Stimulated activated CD8-positive, alpha-beta memory T cell treated with anti-CD3 and anti-CD28 coated beads, Interleukin-7, amount 100 ng/mL, for 24 hours (primary cell): ENCODE measurements at regions not wholly inside any gene's neighbourhood (a gene's known extent, or its start where the extent isn't known, plus 50 kb on each side); places are given as distances from the start of the nearest gene placed in this dataset.
"Not testable (repeated sequence)": the region's sequence is repeated elsewhere in the genome, so short reads cannot be mapped to it uniquely, and the experiment has no call there.

Source experiments
- DNase-seq: peaks from one replicate; pipeline ENCODE4 v3.0.0-alpha.2; 2020; ENCODE audit warnings: low read depth

DNA sequence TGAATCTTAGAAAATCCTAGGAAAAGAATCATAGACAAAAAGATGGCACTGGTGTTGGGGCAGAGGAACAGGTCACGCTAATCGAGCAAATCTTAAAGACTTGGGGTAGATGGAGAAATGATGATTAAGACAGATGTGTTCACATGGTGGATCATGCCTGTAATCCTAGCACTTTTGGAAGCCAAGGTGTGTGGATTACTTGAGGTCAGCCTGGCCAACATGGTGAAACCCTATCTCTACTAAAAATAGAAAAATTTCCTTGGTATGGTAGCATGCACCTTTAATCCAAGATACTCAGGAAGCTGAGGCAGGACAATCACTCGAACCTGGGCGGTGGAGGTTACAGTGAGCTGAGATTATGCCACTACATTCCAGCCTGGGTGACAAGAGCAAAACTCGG lies 145.7 kb upstream of the HSFY2 start:
- DNase-seq, result no peak

DNA sequence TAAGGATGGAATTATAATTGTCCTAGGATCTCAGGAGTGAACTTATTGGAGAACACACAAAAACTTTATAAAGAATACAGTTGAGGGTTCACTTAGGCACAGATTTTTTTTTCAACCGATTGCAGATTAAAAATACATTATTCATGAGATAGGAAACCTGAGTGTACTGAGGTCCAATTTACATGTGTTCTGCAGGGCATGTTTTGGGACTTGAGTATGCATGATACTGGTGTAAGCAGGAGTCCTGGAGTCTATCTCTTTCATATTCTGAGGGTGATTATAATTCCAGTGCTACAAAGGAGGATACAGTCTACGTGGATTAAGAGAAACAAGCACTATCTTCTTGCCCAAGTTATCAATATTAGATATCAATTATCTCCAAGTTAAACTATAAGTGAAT lies 139.3 kb upstream of the HSFY2 start:
- no peak for DNase-seq

DNA sequence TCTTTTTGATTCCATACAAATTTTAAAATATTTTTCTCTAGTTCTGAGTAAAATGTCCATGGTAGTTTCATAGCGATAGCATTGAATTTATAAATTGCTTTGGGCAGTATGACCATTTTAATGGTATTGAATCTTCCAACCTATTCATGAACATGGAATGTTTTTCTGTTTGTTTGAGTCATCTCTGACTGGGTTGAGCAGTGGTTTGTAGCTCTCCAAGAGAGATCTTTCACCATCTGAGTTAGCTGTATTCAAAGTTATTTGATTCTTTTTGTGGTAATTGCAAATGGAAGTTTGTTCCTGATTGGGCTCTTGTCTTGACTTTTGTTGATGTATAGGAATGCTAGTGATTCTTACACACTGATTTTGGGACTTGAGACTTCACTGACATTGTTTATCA lies 136.3 kb upstream of the HSFY2 start:
- no peak for DNase-seq

DNA sequence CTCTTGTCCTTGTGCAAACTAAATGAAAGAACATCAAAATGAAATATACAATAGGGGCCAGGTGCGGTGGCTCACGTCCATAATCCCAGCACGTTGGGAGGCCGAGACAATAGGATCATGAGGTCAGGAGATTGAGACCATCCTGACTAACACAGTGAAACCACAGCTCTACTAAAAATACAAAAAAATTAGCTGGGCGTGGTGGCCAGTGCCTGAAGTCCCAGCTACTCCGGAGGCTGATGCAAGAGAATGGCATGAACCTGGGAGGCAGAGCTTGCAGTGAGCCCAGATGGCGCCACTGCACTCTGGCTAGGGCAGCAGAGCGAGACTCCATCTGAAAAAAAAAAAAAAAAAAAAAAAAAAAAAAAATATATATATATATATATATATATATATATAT lies 132.7 kb upstream of the HSFY2 start:
- DNase-seq, result not testable (repeated sequence)

DNA sequence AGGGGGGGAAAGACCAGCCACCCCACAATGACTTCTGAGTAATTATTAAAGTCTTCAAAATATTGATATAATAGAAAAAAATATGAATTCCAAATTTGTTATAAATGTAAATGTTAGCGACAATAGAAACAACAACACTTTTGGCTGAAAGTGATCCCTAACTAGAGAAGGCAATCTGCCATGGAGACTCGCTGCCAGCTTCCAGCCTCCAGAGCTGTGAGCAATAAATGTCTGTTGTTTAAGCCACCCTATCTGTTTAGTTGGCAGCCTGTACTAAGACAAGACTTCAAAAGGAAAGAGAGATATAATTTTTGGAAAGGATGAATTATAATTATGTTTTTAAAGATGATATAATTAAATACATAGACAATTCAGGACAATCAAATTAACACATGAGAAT lies 130.8 kb upstream of the HSFY2 start:
- DNase-seq, result no peak

DNA sequence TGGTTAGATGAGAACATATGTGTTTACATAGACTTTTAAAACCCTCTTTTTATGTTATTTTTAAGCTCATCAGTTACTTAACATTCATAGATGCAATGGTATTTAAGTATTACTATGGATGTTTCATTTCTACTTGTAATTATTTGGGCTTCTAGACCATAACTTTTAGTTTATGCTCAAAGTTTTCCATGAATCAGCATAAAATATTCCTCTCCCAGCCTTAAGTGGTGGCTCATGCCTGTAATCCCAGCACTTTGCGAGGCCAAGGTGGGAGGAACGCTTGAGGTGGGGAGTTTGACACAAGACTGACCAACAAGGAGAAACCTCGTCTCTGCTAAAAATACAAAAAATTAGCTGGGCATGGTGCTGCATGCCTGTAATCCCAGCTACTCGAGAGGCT lies 118.5 kb upstream of the HSFY2 start:
- no peak for DNase-seq

DNA sequence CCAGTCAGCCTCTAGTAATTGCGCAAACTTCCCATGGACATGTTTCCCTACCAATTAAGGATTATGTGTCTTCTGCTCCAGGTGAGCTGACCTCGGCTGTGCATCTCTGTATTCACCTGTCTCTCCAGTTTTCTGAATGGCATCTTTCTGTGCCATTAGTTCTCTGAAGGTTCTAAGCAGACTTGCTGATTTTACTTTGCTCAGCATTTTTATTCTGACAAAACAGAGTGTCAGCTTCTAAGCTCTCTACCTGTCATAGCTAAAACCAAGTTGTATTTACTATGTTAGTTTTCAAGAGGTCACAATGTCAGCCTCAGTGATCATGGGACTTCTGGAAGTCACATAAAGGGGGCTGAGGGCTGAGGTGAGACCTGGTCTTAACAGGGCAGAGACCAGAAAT lies 116.0 kb upstream of the HSFY2 start:
- no peak for DNase-seq

DNA sequence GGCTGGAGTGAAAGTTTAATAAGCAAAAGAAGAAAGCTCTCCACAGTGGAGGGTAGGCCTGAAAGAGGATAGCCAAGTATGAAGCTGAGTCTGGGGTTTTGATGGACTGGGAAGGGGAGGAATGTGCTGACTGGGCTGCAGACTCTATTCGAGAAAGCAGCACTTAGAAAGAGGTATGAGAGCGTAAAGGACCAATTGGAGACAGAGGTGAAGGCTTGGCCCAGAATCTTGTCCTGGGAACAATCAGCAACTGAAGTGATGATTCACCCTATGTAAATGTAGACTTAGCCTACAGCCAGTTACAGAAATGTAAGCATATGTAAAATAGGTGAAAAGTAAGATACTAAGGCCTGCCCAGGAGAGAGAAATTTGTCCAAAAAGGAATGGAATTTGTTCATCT lies 111.2 kb upstream of the HSFY2 start:
- DNase-seq, result no peak

DNA sequence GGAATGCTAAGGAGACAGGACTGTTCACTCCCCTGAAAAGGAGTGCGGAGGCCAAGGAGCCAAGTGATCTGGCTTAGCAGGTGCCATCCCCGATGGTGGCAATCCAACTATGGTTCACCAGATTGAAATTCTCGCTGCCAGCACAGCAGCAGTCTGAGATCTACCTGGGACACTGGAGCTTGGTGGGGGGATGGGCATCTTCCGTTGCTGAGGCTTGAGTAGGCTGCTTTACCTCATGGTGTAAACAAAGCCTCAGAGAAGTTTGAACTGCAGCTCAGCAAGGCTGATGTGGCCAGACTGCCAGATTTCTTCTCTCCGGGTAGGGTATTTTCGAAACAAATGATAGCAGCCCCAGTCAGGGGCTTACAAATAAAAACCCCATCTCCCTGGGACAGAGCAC lies 95.6 kb upstream of the HSFY2 start:
- not testable (repeated sequence) for DNase-seq

DNA sequence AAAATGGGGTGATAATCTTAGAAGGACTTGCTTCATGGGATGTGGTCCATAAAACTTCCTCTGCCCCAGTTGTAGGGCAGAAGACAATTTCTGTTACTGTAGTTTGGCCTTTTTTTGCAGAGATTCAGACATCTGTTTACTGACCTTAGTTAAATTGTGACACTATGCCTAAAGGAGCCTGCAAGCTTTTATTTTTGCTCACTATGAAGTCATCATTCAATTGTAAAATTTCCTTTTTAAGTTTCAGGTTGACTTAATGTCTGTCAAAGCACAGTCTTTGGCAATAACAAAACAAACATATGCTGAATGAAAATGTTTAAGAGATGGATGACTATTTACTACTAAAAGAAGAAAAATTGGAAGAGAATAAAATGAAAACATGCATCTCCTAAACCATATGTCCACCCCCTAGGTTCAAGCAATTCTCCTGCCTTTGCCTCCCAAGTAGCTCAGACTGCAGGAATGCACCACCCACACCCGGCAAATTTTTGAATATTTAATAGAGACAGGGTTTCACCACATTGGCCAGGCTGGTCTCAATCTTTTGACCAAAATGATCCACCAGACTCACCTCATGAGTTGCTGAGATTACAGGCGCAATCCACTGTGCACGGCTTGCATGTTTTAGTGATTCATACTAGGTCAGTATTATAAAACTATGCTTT lies 93.5 kb upstream of the HSFY2 start:
- not testable (repeated sequence) for DNase-seq

DNA sequence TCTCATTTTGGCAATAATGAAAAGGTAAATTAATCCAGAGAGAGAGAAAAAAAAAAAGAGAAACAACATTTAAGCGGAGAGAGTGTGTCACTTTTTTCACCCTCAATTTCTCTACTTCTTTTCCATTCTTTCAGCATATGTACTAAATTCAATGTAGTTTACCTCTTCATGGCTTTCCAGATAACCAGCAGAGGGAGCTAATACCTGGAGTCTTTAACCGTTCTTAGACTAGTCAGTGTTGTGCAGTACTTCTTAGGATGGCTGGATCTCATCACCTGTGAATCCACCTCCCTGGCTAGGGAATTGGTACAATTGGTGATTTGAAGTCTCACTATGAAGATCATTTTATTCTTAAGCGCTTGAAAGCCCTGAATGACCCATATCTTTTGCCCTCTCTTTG lies 87.3 kb upstream of the HSFY2 start:
- DNase-seq, result not testable (repeated sequence)

DNA sequence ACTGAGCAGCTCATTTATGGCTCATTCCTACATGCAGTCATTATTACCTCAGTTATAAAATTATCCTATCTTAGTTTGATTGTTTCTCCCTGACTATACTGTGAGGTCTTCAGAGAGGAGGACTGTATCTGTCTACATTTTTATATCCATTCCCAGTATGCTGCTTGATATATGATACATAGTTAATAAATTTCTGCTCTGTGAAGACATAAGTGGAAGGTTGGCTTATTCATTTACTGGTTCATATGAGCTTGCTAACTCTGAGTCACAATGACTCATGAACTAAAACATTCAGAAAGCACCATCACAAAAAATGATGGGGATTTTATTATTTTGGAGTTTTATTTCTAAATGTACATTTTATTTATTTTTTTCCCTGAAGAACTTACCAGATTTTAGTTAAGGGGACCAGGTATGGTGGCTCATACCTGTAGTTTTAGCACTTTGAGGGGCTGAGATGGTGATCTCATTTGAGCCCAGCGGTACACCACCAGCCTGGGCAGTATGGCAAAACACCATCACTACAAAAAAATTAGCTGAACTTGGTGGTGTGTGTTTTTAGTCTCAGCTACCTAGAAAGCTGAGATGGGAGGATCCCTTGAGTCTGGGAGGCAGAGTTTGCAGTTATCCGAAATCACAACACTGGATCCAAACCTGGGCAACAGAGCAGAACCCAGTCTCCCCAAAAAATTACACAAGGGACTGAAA lies 85.1 kb upstream of the HSFY2 start:
- not testable (repeated sequence) for DNase-seq

DNA sequence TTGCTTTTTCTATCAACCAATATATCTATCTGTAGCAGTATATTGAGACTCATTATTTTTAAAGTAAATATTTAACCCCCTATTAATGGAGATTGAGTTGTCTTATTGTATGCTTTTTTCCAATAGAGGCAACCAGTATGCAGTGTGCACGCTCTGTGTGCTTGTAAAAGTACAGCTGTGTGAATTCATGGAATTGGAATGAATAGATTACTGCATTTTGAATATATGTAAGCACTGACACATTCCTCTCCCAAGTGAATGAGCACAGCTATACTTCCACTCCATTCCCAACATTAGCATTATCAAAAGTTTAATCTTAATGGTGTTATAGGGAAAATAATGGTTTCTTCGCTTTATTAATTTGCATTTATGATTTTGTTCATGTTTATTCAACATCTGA lies 81.6 kb upstream of the HSFY2 start:
- DNase-seq, result not testable (repeated sequence)

DNA sequence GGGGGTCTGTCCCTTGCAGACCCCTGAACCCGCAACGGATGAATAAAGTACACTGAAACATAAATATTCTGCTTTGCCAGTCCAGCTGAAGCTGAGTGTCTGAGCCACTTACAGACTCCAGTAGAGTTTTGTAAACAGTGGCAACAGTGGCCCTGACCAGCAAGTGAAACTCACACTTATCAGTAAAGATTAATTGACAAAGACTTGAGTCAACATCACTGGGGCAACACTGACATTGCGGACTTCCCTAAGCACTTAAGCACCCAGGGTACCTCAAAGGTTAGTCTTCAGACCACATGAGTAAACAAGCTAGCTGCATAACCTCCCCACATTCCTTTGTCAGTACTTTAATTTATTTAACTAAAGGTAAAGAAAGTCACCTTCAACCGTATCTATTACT lies 79.8 kb upstream of the HSFY2 start:
- not testable (repeated sequence) for DNase-seq

DNA sequence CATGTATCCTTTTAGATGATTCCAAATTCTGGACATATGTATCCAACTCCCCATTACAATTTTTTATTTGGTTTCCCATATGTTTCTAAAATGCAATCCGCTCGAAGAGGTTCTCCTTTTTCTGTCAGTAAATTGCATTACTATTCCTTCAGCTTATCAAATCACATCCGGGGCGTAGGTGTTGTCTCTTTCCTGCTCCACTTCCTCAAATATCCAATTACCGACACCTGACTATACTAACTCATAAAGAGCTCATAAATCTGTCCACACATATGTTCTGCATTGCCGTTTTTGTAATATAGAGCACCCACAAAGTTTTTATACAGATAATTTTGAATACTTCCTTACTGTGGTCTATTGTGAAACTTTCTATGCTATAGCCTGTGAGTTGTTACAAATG lies 63.1 kb upstream of the HSFY2 start:
- not testable (repeated sequence) for DNase-seq
